A673 (cell line): ENCODE measurements at regions not wholly inside any gene's neighbourhood (a gene's known extent, or its start where the extent isn't known, plus 50 kb on each side); places are given as distances from the start of the nearest gene placed in this dataset.

ENCODE experiments used
- BruUV-seq: library from RNA; stranded (reverse); fragments of 400-500 nt; replicated peaks from 2 replicates; lab custom pipeline; 2021; lab: Mats Ljungman, UMichigan
- CTCF ChIA-PET: fragments of 300-600 bp; sonication (Branson Sonifier 250); formaldehyde crosslinking; loops from one replicate; lab custom pipeline; 2022; ENCODE audit warnings: antibody characterized with exemption; lab: Charles Lee
- POLR2A ChIA-PET: fragments of 300-600 bp; sonication (Branson Sonifier 250); formaldehyde crosslinking; loops from one replicate; lab custom pipeline; 2022; ENCODE audit warnings: antibody characterized with exemption; ENCODE audit not compliant: low non-redundant PET; lab: Charles Lee
- DNase-seq: peaks from one replicate; pipeline ENCODE4 v3.0.0-alpha.2; 2015; ENCODE audit warnings: low spot score
- H3K27ac ChIP-seq: fragments of 200-600 bp; sonication (generic); 2 replicates; pipeline ENCODE4 v1.5.1; 2016; ENCODE audit warnings: mixed run types, low read depth, mild to moderate bottlenecking, mixed read lengths, antibody characterized with exemption, low read length; ENCODE audit not compliant: poor library complexity, severe bottlenecking
- H3K27me3 ChIP-seq: fragments of 200-600 bp; sonication (generic); replicated peaks from 2 replicates; pipeline ENCODE4 v1.6.1; 2017; ENCODE audit warnings: mixed run types, low read depth, mild to moderate bottlenecking, mixed read lengths, antibody characterized with exemption, low read length; ENCODE audit not compliant: insufficient read depth, poor library complexity
- H3K36me3 ChIP-seq: fragments of 200-600 bp; sonication (generic); 2 replicates; pipeline ENCODE4 v1.6.1; 2016; ENCODE audit warnings: mixed run types, mild to moderate bottlenecking, mixed read lengths, antibody characterized with exemption, low read length; ENCODE audit not compliant: insufficient read depth, poor library complexity, severe bottlenecking
- H3K4me1 ChIP-seq: fragments of 200-600 bp; sonication (generic); 2 replicates; pipeline ENCODE4 v1.6.1; 2017; ENCODE audit warnings: mixed run types, mild to moderate bottlenecking, mixed read lengths, antibody characterized with exemption, low read length; ENCODE audit not compliant: insufficient read depth, poor library complexity, severe bottlenecking
- H3K4me3 ChIP-seq: fragments of 200-600 bp; sonication (generic); 2 replicates; pipeline ENCODE4 v1.5.1; 2016; ENCODE audit warnings: low read depth, mixed run types, mild to moderate bottlenecking, mixed read lengths, low read length; ENCODE audit not compliant: poor library complexity, severe bottlenecking
- H3K9me3 ChIP-seq: fragments of 200-600 bp; sonication (generic); 2 replicates; pipeline ENCODE4 v1.6.1; 2016; ENCODE audit warnings: mixed run types, low read depth, mild to moderate bottlenecking, mixed read lengths, antibody characterized with exemption, low read length; ENCODE audit not compliant: poor library complexity, severe bottlenecking
- EZH2 ChIP-seq: fragments of 200-600 bp; sonication (generic); IDR thresholded peaks from 2 replicates; pipeline ENCODE4 v1.6.1; 2017; ENCODE audit warnings: borderline replicate concordance, low read depth, mild to moderate bottlenecking, mixed read lengths, antibody characterized with exemption, low read length; ENCODE audit not compliant: poor library complexity, severe bottlenecking
- intact Hi-C: fragments of 100-400 bp; cut with micrococcal nuclease; formaldehyde crosslinking; loops from one replicate; pipeline ENCODE4 v1.10.0; 2022; ENCODE audit not compliant: unreplicated experiment
- TF ChIP-seq, protein P1 (sequence below): fragments of 300-800, 200-600 bp; sonication (generic); conservative IDR thresholded peaks from 2 replicates; pipeline ENCODE4 v1.5.1; 2017; ENCODE audit warnings: low read depth, mild to moderate bottlenecking, antibody characterized with exemption, low read length, moderate library complexity, mixed read lengths

DNA sequence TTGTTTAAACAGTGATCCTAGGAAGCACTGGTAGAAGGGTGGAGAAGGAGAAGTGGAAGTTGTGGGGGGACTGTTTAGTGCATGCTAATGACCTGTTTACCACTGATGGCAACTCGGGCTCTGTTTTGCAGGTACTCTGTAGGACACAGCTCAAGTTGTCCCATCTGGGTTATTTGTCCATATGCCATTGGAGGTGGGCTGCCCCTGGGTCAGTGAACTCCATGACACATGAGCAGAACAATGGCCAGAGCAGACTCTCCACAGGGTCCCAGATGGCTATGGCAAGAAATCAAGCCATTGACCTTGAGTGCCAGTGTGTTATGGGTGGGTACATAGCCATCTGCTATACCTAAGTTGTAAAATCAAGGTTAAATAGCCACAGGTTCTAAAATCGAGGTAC lies 175.9 kb downstream of the GAS1 start:
- Histone ChIP-seq H3K4me1 (no peaks in the 10 kb centered on the region), H3K4me3 (no peak overlapping the region), H3K36me3 (no peaks in the 10 kb centered on the region), H3K9me3 (no peaks in the 10 kb centered on the region), H3K27me3 (no peaks in the 10 kb centered on the region), H3K27ac (no peak overlapping the region)
- intact Hi-C loops: no loop called here
- ChIA-PET POLR2A (no interaction called here), CTCF (no interaction called here)
- no TSS peak for BruUV-seq
- TF ChIP-seq, protein P1, sequence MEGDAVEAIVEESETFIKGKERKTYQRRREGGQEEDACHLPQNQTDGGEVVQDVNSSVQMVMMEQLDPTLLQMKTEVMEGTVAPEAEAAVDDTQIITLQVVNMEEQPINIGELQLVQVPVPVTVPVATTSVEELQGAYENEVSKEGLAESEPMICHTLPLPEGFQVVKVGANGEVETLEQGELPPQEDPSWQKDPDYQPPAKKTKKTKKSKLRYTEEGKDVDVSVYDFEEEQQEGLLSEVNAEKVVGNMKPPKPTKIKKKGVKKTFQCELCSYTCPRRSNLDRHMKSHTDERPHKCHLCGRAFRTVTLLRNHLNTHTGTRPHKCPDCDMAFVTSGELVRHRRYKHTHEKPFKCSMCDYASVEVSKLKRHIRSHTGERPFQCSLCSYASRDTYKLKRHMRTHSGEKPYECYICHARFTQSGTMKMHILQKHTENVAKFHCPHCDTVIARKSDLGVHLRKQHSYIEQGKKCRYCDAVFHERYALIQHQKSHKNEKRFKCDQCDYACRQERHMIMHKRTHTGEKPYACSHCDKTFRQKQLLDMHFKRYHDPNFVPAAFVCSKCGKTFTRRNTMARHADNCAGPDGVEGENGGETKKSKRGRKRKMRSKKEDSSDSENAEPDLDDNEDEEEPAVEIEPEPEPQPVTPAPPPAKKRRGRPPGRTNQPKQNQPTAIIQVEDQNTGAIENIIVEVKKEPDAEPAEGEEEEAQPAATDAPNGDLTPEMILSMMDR: no peak
- no peak for TF ChIP-seq EZH2
- no peak for DNase-seq

DNA sequence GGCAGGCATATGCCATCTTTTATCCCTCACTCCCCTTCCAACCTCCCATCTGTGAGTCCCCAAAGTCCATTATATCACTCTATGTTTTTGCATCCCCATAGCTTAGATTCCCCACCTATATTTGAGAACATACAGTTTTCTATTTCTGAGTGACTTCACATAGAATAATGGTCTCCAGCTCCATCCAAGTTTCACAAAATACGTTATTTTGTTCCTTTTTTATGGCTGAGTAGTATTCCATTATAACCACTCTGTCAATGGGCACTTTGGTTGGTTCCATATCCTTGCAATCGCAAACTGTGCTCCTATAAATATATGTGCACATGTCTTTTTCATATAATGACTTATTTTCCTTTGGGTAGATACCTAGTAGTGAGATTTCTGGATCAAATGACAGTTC lies 178.6 kb downstream of the GAS1 start:
- Histone ChIP-seq H3K4me1 (no peaks in the 10 kb centered on the region), H3K27ac (no peak overlapping the region), H3K4me3 (no peak overlapping the region), H3K27me3 (no peaks in the 10 kb centered on the region), H3K9me3 (no peaks in the 10 kb centered on the region), H3K36me3 (no peaks in the 10 kb centered on the region)
- POLR2A ChIA-PET: no interaction called here
- CTCF ChIA-PET: no interaction called here
- no peak for TF ChIP-seq EZH2
- TF ChIP-seq, protein P1: no peak
- BruUV-seq: no TSS peak
- intact Hi-C loops: no loop called here
- no peak for DNase-seq

DNA sequence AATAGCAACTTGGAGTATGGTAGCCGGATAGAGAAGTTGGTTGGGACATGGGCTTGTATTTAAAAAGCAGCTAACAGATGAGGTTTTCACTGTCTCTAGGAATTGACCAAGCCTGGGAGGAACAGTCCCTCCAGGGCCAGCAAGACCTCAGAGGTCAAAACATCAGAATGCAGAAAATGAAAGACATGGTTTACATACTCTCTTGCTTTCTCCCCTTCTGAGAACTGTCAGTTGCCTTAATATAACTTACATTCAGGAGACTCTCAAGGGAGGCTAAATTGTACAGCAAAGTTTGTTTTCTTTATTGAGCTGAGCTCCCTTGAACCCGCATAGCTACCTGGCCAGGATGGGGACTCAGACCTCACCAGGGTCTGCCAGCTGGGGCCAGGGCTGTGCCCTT lies 179.3 kb downstream of the GAS1 start:
- TF ChIP-seq EZH2: no peak
- TF ChIP-seq, protein P1: no peak
- Histone ChIP-seq H3K4me1 (no peaks in the 10 kb centered on the region), H3K27ac (no peak overlapping the region), H3K36me3 (no peaks in the 10 kb centered on the region), H3K4me3 (no peak overlapping the region), H3K27me3 (no peaks in the 10 kb centered on the region), H3K9me3 (no peaks in the 10 kb centered on the region)
- no peak for DNase-seq
- no TSS peak for BruUV-seq
- intact Hi-C loops: no loop called here
- POLR2A ChIA-PET: no interaction called here
- CTCF ChIA-PET: no interaction called here
